ENCODE measurements at regions not wholly inside any gene's neighbourhood (a gene's known extent, or its start where the extent isn't known, plus 50 kb on each side); places are given as distances from the start of the nearest gene placed in this dataset.

- Histone ChIP-seq H3K27me3 (ENCODE audit: insufficient read depth, low read length, poor library complexity, severe bottlenecking) (no peaks in the 10 kb centered on the region), H3K9me2 (replicated peaks; ENCODE audit: low read depth, low read length) (no peaks in the 10 kb centered on the region), H2AFZ (ENCODE audit: low read length) (no peak overlapping the region), H3K4me3 (ENCODE audit: low read length, poor library complexity, severe bottlenecking) (no peak overlapping the region), H3K36me3 (ENCODE audit: insufficient read depth, low read length) (no peaks in the 10 kb centered on the region), H3K4me2 (ENCODE audit: low read depth, low read length, poor library complexity, severe bottlenecking) (no peak overlapping the region), H3F3A (ENCODE audit: low read depth) (no peaks in the 10 kb centered on the region), H3K9me3 (ENCODE audit: insufficient read depth, low read depth, low read length) (no peaks in the 10 kb centered on the region), H3K4me1 (ENCODE audit: insufficient read depth, low read length, poor library complexity, severe bottlenecking) (no peaks in the 10 kb centered on the region), H3K9ac (ENCODE audit: low read depth, low read length, poor library complexity, severe bottlenecking) (no peak overlapping the region), H3K79me2 (ENCODE audit: insufficient read depth, low read length) (no peaks in the 10 kb centered on the region), H4K20me1 (ENCODE audit: insufficient read depth, low read length, poor library complexity, severe bottlenecking) (no peaks in the 10 kb centered on the region)
- TF ChIP-seq EZH2phosphoT487 (IDR thresholded peaks at IDR 0.05; ENCODE audit: borderline replicate concordance) (no peak), CTCF (conservative IDR thresholded peaks at IDR 0.05; ENCODE audit: low read length) (no peak)
These were observed 281.3 kb upstream of the IGFBP3 start for GRCh38 chr7:46202379-46202778.

GRCh38 chr7:46201961-46202360 lies 280.9 kb upstream of the IGFBP3 start:
- TF ChIP-seq EZH2phosphoT487 (IDR thresholded peaks at IDR 0.05; ENCODE audit: borderline replicate concordance) (no peak), CTCF (conservative IDR thresholded peaks at IDR 0.05; ENCODE audit: low read length) (no peak)
- Histone ChIP-seq H3K4me3 (ENCODE audit: low read length, poor library complexity, severe bottlenecking) (no peak overlapping the region), H3K79me2 (ENCODE audit: insufficient read depth, low read length) (no peaks in the 10 kb centered on the region), H2AFZ (ENCODE audit: low read length) (no peak overlapping the region), H4K20me1 (ENCODE audit: insufficient read depth, low read length, poor library complexity, severe bottlenecking) (no peaks in the 10 kb centered on the region), H3K9me2 (replicated peaks; ENCODE audit: low read depth, low read length) (no peaks in the 10 kb centered on the region), H3F3A (ENCODE audit: low read depth) (no peaks in the 10 kb centered on the region), H3K27me3 (ENCODE audit: insufficient read depth, low read length, poor library complexity, severe bottlenecking) (no peaks in the 10 kb centered on the region), H3K9ac (ENCODE audit: low read depth, low read length, poor library complexity, severe bottlenecking) (no peak overlapping the region), H3K9me3 (ENCODE audit: insufficient read depth, low read depth, low read length) (no peaks in the 10 kb centered on the region), H3K4me2 (ENCODE audit: low read depth, low read length, poor library complexity, severe bottlenecking) (no peak overlapping the region), H3K36me3 (ENCODE audit: insufficient read depth, low read length) (no peaks in the 10 kb centered on the region), H3K4me1 (ENCODE audit: insufficient read depth, low read length, poor library complexity, severe bottlenecking) (no peaks in the 10 kb centered on the region)

DNA sequence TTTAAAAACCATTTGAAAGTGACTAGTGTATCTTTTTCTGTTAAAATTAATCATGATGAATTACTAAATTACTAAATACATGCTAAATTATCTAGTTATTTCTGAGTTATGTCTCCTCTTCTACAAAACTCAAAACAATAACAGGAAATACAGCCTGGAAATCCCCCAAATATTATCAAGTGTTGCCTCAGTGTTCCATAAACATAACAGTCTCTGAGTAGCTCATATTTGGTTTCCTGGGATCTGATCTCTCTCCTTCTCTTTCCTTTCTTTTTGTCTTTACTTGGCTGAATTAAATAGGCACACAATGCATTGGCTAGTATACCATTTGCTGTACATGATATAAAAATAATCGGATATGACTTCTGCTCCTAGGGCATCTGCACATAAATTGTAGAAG lies 277.6 kb upstream of the IGFBP3 start:
- Histone ChIP-seq H3K9ac (ENCODE audit: low read depth, low read length, poor library complexity, severe bottlenecking) (no peak overlapping the region), H3K36me3 (ENCODE audit: insufficient read depth, low read length) (no peaks in the 10 kb centered on the region), H3K9me2 (replicated peaks; ENCODE audit: low read depth, low read length) (no peaks in the 10 kb centered on the region), H2AFZ (ENCODE audit: low read length) (no peak overlapping the region), H3K4me3 (ENCODE audit: low read length, poor library complexity, severe bottlenecking) (no peak overlapping the region), H3K27me3 (ENCODE audit: insufficient read depth, low read length, poor library complexity, severe bottlenecking) (no peaks in the 10 kb centered on the region), H3K4me2 (ENCODE audit: low read depth, low read length, poor library complexity, severe bottlenecking) (no peak overlapping the region), H3K4me1 (ENCODE audit: insufficient read depth, low read length, poor library complexity, severe bottlenecking) (no peaks in the 10 kb centered on the region), H3K79me2 (ENCODE audit: insufficient read depth, low read length) (no peaks in the 10 kb centered on the region), H3F3A (ENCODE audit: low read depth) (no peaks in the 10 kb centered on the region), H4K20me1 (ENCODE audit: insufficient read depth, low read length, poor library complexity, severe bottlenecking) (no peaks in the 10 kb centered on the region), H3K9me3 (ENCODE audit: insufficient read depth, low read depth, low read length) (no peaks in the 10 kb centered on the region)
- TF ChIP-seq CTCF (conservative IDR thresholded peaks at IDR 0.05; ENCODE audit: low read length) = no peak
- TF ChIP-seq EZH2phosphoT487 (IDR thresholded peaks at IDR 0.05; ENCODE audit: borderline replicate concordance) = no peak
